Upper lobe of left lung (tissue), 6 donors: ENCODE measurements at regions not wholly inside any gene's neighbourhood (a gene's known extent, or its start where the extent isn't known, plus 50 kb on each side); places are given as distances from the start of the nearest gene placed in this dataset.
A peak's percentile ranks its signal among the peaks of the same experiment; 100 is the strongest.
"Not testable (repeated sequence)": the region's sequence is repeated elsewhere in the genome, so short reads cannot be mapped to it uniquely, and the experiment has no call there.

ENCODE experiments used
- ATAC-seq, 2 donors: fragments of 200-7000 bp; cut with Tn5 transposase; one replicate each; pipeline ENCODE4 v1.9.1; 2022; ENCODE audit warnings: mild to moderate bottlenecking in 2 of 2, moderate library complexity in 2 of 2; ENCODE audit not compliant: low FRiP score in 2 of 2
- DNase-seq, 2 donors: peaks; one replicate each; pipeline ENCODE4 v3.0.0-alpha.2; 2019 to 2020
- H3K27ac ChIP-seq, 4 donors: fragments of 200-600 bp; sonication (generic); one replicate each; pipeline ENCODE4 v1.5.1; 2016 to 2019
- H3K27me3 ChIP-seq, 4 donors: fragments of 200-600 bp; sonication (generic); one replicate each; pipeline ENCODE4 v1.5.1; 2017 to 2019
- H3K36me3 ChIP-seq, 4 donors: fragments of 200-600 bp; sonication (generic); one replicate each; pipeline ENCODE4 v1.5.1; 2016 to 2019
- H3K4me1 ChIP-seq, 4 donors: fragments of 200-600 bp; sonication (generic); one replicate each; pipeline ENCODE4 v1.5.1; 2018 to 2019
- H3K4me3 ChIP-seq, 4 donors: fragments of 200-600 bp; sonication (generic); one replicate each; pipeline ENCODE4 v1.5.1; 2017 to 2019; ENCODE audit warnings: mild to moderate bottlenecking in 2 of 4, moderate library complexity in 1 of 4
- H3K9me3 ChIP-seq, 4 donors: fragments of 200-600 bp; sonication (generic); one replicate each; pipeline ENCODE4 v1.5.1; 2018 to 2019
- EP300 ChIP-seq, 4 donors: sonication (generic); formaldehyde crosslinking; IDR thresholded peaks; one replicate each; pipeline ENCODE4 v1.5.1; 2017; ENCODE audit warnings: antibody characterized with exemption in 4 of 4, control low read depth in 2 of 4
- POLR2A ChIP-seq, 4 donors: fragments of 450-650 bp; IDR thresholded peaks; one replicate each; pipeline ENCODE4 v1.5.1; 2016 to 2017; ENCODE audit warnings: antibody characterized with exemption in 4 of 4, mild to moderate bottlenecking in 2 of 4
- POLR2AphosphoS5 ChIP-seq, 2 donors: sonication (generic); formaldehyde crosslinking; IDR thresholded peaks; one replicate each; pipeline ENCODE4 v1.5.1; 2017; ENCODE audit warnings: antibody characterized with exemption in 2 of 2
- WGBS, 2 donors: methylation state at CpG; one replicate each; pipeline ENCODE4 v1.1.5; 2017 to 2018; 5-methylcytosine and 5-hydroxymethylcytosine counted together
- TF ChIP-seq, protein P1 (sequence below), 6 experiments: fragments of 450-650 bp in 4 of 6; fragments of 200-600 bp in 2 of 6; sonication (generic) in 2 of 6; IDR thresholded peaks; one replicate each; pipeline ENCODE4 v1.5.1; 2016 to 2019; ENCODE audit warnings: antibody characterized with exemption in 6 of 6
- donor health status: DM: no; HTN: no; CAD: no; lungs with moderate emphysema.
- donor health status: DM: no; HTN: yes; CAD: no; lungs with severe emphysema.

DNA sequence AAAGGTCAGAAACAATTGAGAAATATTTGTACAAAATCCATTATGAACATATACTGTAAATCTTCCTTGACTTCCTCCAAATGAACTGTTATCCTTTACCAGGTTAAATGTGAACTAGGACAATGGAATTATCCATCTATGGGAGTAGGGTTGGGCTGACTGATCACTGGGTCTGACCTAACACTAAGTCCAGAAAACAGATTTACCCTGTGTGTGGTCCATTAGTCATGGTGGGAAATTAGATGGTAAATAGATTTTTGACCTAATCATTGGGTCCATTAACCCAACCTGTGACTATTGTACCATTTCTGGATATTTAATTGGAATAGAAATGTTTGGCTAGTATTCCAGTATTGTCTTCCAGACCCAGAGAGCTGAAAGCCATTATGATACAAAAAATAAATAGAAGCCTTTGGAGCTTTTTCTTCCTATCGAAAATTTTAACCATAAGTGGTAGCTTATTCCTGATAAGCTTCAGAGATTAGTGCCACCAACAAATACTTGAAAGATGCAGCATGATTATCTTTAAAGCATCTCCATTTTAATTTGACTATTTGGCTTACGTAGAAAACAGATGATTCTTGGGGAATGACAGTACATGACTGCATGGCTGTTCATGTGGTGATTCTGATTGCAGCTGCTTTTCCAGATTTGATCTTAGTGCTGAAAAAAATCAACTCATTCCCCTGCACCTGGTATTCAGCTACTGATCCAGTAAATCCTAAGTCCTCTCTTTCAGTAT is 703.2 kb upstream of the FSHR start:
- Histone ChIP-seq H3K27ac (no peak overlapping the region), H3K4me3 (no peak overlapping the region), H3K4me1 (no peaks in the 10 kb centered on the region), H3K9me3 (no peaks in the 10 kb centered on the region), H3K36me3 (no peaks in the 10 kb centered on the region), H3K27me3 (no peaks in the 10 kb centered on the region)
- ATAC-seq (no peak), DNase-seq (no peak)
- WGBS, 2 donors: 78 to 83% methylated on average over 2 of the region's 2 CpGs
- no peak for TF ChIP-seq POLR2A (IDR thresholded peaks at IDR 0.05)
- TF ChIP-seq POLR2AphosphoS5 (IDR thresholded peaks at IDR 0.05): no peak
- no peak for TF ChIP-seq EP300 (IDR thresholded peaks at IDR 0.05)
- TF ChIP-seq, protein P1, sequence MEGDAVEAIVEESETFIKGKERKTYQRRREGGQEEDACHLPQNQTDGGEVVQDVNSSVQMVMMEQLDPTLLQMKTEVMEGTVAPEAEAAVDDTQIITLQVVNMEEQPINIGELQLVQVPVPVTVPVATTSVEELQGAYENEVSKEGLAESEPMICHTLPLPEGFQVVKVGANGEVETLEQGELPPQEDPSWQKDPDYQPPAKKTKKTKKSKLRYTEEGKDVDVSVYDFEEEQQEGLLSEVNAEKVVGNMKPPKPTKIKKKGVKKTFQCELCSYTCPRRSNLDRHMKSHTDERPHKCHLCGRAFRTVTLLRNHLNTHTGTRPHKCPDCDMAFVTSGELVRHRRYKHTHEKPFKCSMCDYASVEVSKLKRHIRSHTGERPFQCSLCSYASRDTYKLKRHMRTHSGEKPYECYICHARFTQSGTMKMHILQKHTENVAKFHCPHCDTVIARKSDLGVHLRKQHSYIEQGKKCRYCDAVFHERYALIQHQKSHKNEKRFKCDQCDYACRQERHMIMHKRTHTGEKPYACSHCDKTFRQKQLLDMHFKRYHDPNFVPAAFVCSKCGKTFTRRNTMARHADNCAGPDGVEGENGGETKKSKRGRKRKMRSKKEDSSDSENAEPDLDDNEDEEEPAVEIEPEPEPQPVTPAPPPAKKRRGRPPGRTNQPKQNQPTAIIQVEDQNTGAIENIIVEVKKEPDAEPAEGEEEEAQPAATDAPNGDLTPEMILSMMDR (IDR thresholded peaks at IDR 0.05): no peak

DNA sequence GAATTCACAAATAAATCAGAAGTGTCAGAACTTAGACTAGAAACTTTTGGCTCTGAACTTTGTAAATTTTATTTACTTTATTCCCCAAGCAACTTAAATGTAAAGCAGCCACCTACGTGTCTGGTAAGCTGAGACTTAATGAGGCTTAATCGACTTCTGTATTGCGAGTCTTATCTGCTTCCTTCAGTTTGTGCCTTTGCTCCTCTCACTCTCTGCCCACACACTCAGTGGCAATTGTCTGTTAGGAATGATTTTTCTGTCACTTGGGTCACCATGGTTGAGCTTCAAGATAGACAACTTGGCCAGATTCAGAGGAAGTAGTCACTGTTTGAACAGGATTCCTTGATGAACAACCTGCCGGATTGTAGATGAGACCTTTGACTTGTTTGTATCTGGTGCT is 691.4 kb upstream of the FSHR start:
- TF ChIP-seq EP300 (IDR thresholded peaks at IDR 0.05) (no peak), POLR2A (IDR thresholded peaks at IDR 0.05) (no peak)
- H3K4me3 ChIP-seq: no peak overlapping the region
- no peaks in the 10 kb centered on the region for H3K27me3 ChIP-seq
- DNase-seq (no peak), ATAC-seq (no peak)
- peaks cover 0 to 5% (median 0%) of the 10 kb centered on the region in 4 donors for H3K9me3 ChIP-seq
- 29 to 49% methylated on average over 4 of the region's 4 CpGs for WGBS, 2 donors
- H3K36me3 ChIP-seq: no peaks in the 10 kb centered on the region
- H3K27ac ChIP-seq: peak overlapping the region in 1 of 4 donors; percentile 15
- H3K4me1 ChIP-seq: no peaks in the 10 kb centered on the region

DNA sequence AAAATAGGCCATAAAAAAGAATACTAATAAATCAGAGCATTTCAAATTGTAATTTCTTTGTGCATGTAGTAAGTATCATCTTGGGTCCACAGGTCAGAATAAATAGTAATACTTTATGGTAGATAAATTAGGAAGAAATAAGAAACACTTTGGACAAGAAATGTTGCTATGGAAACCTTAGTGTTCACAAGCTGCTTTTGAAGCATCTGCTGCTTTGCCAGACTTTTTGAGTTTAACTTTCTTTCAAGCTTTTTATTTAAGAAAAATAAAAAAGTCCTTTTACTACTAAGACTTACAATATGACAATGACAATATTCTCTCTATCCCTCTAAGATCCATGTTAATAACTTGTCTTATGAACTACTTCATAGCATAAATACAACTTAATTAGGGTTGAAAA is 690.7 kb upstream of the FSHR start:
- Histone ChIP-seq H3K4me3 (no peak overlapping the region), H3K27me3 (no peaks in the 10 kb centered on the region), H3K36me3 (no peaks in the 10 kb centered on the region), H3K9me3 (peaks cover 0 to 5% (median 0%) of the 10 kb centered on the region in 4 donors), H3K27ac (no peak overlapping the region), H3K4me1 (no peaks in the 10 kb centered on the region)
- ATAC-seq: no peak
- no peak for TF ChIP-seq POLR2AphosphoS5 (IDR thresholded peaks at IDR 0.05)
- TF ChIP-seq, protein P1 (IDR thresholded peaks at IDR 0.05): no peak
- no peak for DNase-seq

DNA sequence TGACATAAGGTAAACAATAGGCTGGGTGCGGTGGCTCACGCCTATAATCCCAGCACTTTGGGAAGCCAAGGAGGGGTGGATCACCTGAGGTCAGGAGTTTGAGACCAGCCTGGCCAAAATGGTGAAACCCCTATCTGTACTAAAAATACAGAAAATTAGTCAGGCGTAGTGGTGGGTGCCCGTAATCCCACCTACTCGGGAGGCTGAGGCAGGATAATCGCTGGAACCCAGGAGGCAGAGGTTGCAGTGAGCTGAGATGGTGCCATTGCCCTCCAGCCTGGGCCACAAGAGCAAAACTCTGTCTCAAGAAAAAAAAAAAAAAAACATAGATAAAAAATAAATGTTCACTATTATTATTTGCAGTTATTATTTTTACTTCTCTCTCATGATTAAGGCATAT is 689.8 kb upstream of the FSHR start:
- not testable (repeated sequence) for ATAC-seq, H3K27ac ChIP-seq, H3K4me1 ChIP-seq, H3K27me3 ChIP-seq, DNase-seq, H3K36me3 ChIP-seq, H3K4me3 ChIP-seq, H3K9me3 ChIP-seq
- 88 to 89% methylated on average over 6 of the region's 6 CpGs for WGBS, 2 donors

DNA sequence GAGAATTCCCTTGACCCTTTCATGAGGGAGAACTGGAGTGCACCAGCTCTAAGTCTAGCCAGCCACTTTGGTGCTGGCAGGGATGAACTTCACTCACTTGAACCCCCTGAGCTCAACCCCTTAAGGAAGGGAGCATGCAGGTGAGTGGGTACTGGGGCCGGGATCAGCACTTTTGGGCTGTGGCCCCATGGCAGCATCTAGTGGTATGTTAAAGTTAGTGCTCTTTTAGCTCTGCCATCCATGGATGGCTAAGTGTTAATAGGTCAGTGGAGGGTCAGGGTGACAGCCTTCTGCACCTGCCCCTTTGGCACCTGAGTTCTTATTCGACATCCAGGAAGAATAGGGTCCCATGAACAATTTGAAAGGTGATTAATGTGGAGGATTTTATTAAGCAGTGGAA is 689.0 kb upstream of the FSHR start:
- Histone ChIP-seq H3K4me3 (no peak overlapping the region), H3K27ac (no peak overlapping the region), H3K9me3 (peaks cover 0 to 5% (median 0%) of the 10 kb centered on the region in 4 donors), H3K27me3 (no peaks in the 10 kb centered on the region), H3K4me1 (no peaks in the 10 kb centered on the region), H3K36me3 (no peaks in the 10 kb centered on the region)
- TF ChIP-seq EP300 (IDR thresholded peaks at IDR 0.05) (no peak), POLR2A (IDR thresholded peaks at IDR 0.05) (no peak), POLR2AphosphoS5 (IDR thresholded peaks at IDR 0.05) (no peak)
- TF ChIP-seq, protein P1 (IDR thresholded peaks at IDR 0.05): no peak
- no peak for DNase-seq
- no peak for ATAC-seq
- WGBS, 2 donors: 67 to 88% methylated on average over 2 of the region's 2 CpGs

DNA sequence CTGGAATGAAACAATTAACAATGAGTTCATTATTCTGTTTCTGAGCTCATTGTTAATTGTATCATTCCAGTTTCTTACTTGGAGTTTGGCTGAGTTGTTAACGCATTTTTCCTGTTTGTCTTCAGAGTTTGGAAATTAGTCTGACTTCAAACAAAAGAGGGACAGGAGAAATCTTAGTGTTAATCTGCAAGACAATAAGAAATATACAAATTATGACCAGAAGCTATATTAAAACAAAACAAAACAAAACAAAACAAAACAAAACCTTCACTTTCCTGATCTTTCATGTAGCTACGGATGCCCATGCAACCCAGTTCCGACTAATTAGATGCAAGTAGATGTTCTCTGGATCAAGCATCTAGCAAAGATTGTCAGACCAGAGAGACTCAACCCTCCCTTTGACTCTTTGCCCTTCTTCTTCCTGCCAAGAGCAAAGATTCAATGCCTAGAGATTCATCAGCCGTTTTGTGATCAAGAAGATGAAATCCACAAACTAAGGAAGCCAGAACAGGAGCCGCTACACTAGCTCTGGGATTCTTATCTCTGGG is 686.2 kb upstream of the FSHR start:
- whole genome bisulfite sequencing, 2 donors: 60 to 68% methylated on average over 5 of the region's 5 CpGs
- H3K9me3 ChIP-seq: peaks cover 0 to 5% (median 0%) of the 10 kb centered on the region in 4 donors
- ATAC-seq (no peak), DNase-seq (no peak)
- no peaks in the 10 kb centered on the region for H3K4me1 ChIP-seq
- no peaks in the 10 kb centered on the region for H3K27me3 ChIP-seq
- no peak for TF ChIP-seq POLR2A (IDR thresholded peaks at IDR 0.05)
- TF ChIP-seq POLR2AphosphoS5 (IDR thresholded peaks at IDR 0.05): no peak
- no peak for TF ChIP-seq EP300 (IDR thresholded peaks at IDR 0.05)
- no peak overlapping the region for H3K4me3 ChIP-seq
- no peak overlapping the region for H3K27ac ChIP-seq
- no peaks in the 10 kb centered on the region for H3K36me3 ChIP-seq
